SK-N-SH (cell line): ENCODE measurements at regions not wholly inside any gene's neighbourhood (a gene's known extent, or its start where the extent isn't known, plus 50 kb on each side); places are given as distances from the start of the nearest gene placed in this dataset.

Source experiments
- CTCF ChIA-PET: fragments of 300-600, 350-600 bp; formaldehyde crosslinking; extraction: SDS; loops from one replicate; lab custom pipeline; 2021; lab: Yijun Ruan, JAX
- POLR2A ChIA-PET: fragments of 350-600 bp; sonication (Branson Sonifier 250); formaldehyde crosslinking; extraction: SDS; loops from one replicate; lab custom pipeline; 2020; ENCODE audit warnings: antibody characterized with exemption, inconsistent platforms; lab: Yijun Ruan, JAX
- DNase-seq: peaks from one replicate; pipeline ENCODE4 v3.0.0; 2012
- H2AFZ ChIP-seq: fragments of 200-600 bp; sonication (generic); 2 replicates; pipeline ENCODE4 v1.8.1; 2016; ENCODE audit warnings: antibody characterized with exemption, mild to moderate bottlenecking, low read depth
- H3F3A ChIP-seq: fragments of 200-600 bp; sonication (generic); replicated peaks from 2 replicates; pipeline ENCODE3; 2016; ENCODE audit warnings: antibody characterized with exemption, mild to moderate bottlenecking; ENCODE audit not compliant: insufficient read depth
- H3K27ac ChIP-seq, 2 experiments: fragments of 200-500 bp in 1 of 2; fragments of 200-600 bp in 1 of 2; sonication (Bioruptor generic) in 1 of 2; sonication (generic), shearing (Covaris generic) in 1 of 2; 2 replicates each; pipeline versions ENCODE4 v1.5.1 to v1.6.1; 2014 to 2016; ENCODE audit warnings: low read depth in 2 of 2, inconsistent platforms in 1 of 2, low read length in 1 of 2, mild to moderate bottlenecking in 1 of 2, mixed read lengths in 1 of 2
- H3K27me3 ChIP-seq: fragments of 200-600 bp; sonication (generic), shearing (Covaris generic); 2 replicates; pipeline ENCODE4 v1.6.1; 2016; ENCODE audit warnings: mixed run types; ENCODE audit not compliant: insufficient read depth
- H3K36me3 ChIP-seq, 2 experiments: fragments of 200-500 bp in 1 of 2; fragments of 200-600 bp in 1 of 2; sonication (Bioruptor generic) in 1 of 2; sonication (generic) in 1 of 2; replicated peaks in 1 of 2; 2 replicates each; pipeline versions ENCODE3 to v1.5.1; 2014 to 2016; ENCODE audit warnings: low read length in 1 of 2, mild to moderate bottlenecking in 1 of 2; ENCODE audit not compliant: insufficient read depth in 2 of 2, control insufficient read depth in 1 of 2
- H3K4me1 ChIP-seq, 2 experiments: fragments of 200-500 bp in 1 of 2; fragments of 200-600 bp in 1 of 2; sonication (Bioruptor generic) in 1 of 2; sonication (generic), shearing (Covaris generic) in 1 of 2; 2 replicates each; pipeline versions ENCODE4 v1.5.1 to v1.6.1; 2014 to 2016; ENCODE audit warnings: low read depth in 1 of 2, low read length in 1 of 2, mixed run types in 1 of 2; ENCODE audit not compliant: insufficient read depth in 2 of 2, control insufficient read depth in 1 of 2
- H3K4me2 ChIP-seq: fragments of 200-600 bp; sonication (generic), shearing (Covaris generic); 2 replicates; pipeline ENCODE4 v1.6.1; 2017; ENCODE audit warnings: mixed run types
- H3K4me3 ChIP-seq, 2 experiments: fragments of 200-500 bp in 1 of 2; fragments of 200-600 bp in 1 of 2; sonication (Bioruptor generic) in 1 of 2; sonication (generic), shearing (Covaris generic) in 1 of 2; 2 replicates each; pipeline versions ENCODE4 v1.5.1 to v1.8.1; 2014 to 2016; ENCODE audit warnings: low read depth in 2 of 2, inconsistent platforms in 1 of 2, low read length in 1 of 2, mild to moderate bottlenecking in 1 of 2, mixed read lengths in 1 of 2, moderate library complexity in 1 of 2
- H3K79me2 ChIP-seq: fragments of 200-600 bp; sonication (generic); 2 replicates; pipeline ENCODE4 v1.8.1; 2017; ENCODE audit warnings: mild to moderate bottlenecking; ENCODE audit not compliant: insufficient read depth
- H3K9ac ChIP-seq: fragments of 200-600 bp; sonication (generic); 2 replicates; pipeline ENCODE4 v1.6.1; 2017; ENCODE audit warnings: mixed run types
- H3K9me2 ChIP-seq: fragments of 200-600 bp; sonication (generic); 2 replicates; pipeline ENCODE4 v1.6.1; 2017; ENCODE audit warnings: mixed run types
- H3K9me3 ChIP-seq: fragments of 200-600 bp; sonication (generic); 2 replicates; pipeline ENCODE4 v1.6.1; 2017; ENCODE audit warnings: mixed run types, mild to moderate bottlenecking, moderate library complexity
- H4K20me1 ChIP-seq: fragments of 200-600 bp; sonication (generic); 2 replicates; pipeline ENCODE4 v1.6.1; 2017; ENCODE audit warnings: mild to moderate bottlenecking, mixed run types; ENCODE audit not compliant: insufficient read depth
- CHD2 ChIP-seq: fragments of 150-350 bp; IDR thresholded peaks from 2 replicates; pipeline ENCODE4 v1.6.1; 2018; ENCODE audit warnings: low read length; ENCODE audit not compliant: partially characterized antibody
- ELF1 ChIP-seq: IDR thresholded peaks from 2 replicates; pipeline ENCODE4 v1.4.0; 2012
- EP300 ChIP-seq, 2 experiments: IDR thresholded peaks; 2 replicates each; pipeline versions ENCODE4 v1.4.0 to v1.6.1; 2012; ENCODE audit warnings: borderline replicate concordance in 1 of 2, low read depth in 1 of 2, low read length in 1 of 2
- FOSL2 ChIP-seq: IDR thresholded peaks from 2 replicates; pipeline ENCODE4 v1.4.0; 2012; ENCODE audit warnings: low read depth, mild to moderate bottlenecking, moderate library complexity, borderline replicate concordance
- FOXM1 ChIP-seq: IDR thresholded peaks from 2 replicates; pipeline ENCODE4 v1.4.0; 2012; ENCODE audit warnings: low read depth, mild to moderate bottlenecking
- GATA2 ChIP-seq: sonication (generic); formaldehyde crosslinking; IDR thresholded peaks from 2 replicates; pipeline ENCODE4 v1.5.0; 2020; ENCODE audit warnings: mild to moderate bottlenecking, missing genetic modification reagents
- JUND ChIP-seq: IDR thresholded peaks from 2 replicates; pipeline ENCODE4 v1.4.0; 2012
- NFIC ChIP-seq: IDR thresholded peaks from 2 replicates; pipeline ENCODE4 v1.4.0; 2012; ENCODE audit warnings: borderline replicate concordance
- NRF1 ChIP-seq: IDR thresholded peaks from 2 replicates; pipeline ENCODE4 v1.6.1; 2012; ENCODE audit warnings: low read depth, mild to moderate bottlenecking, low read length
- POLR2AphosphoS5 ChIP-seq: IDR thresholded peaks from 2 replicates; pipeline ENCODE4 v1.6.1; 2012; ENCODE audit warnings: low read depth, low read length
- RAD21 ChIP-seq: IDR thresholded peaks from 2 replicates; pipeline ENCODE4 v1.6.1; 2012; ENCODE audit warnings: mild to moderate bottlenecking, low read length
- RCOR1 ChIP-seq: fragments of 150-350 bp; IDR thresholded peaks from 2 replicates; pipeline ENCODE4 v1.6.1; 2017; ENCODE audit warnings: antibody characterized with exemption, low read length
- RFX5 ChIP-seq: IDR thresholded peaks from 2 replicates; pipeline ENCODE4 v1.6.1; 2012; ENCODE audit warnings: mild to moderate bottlenecking, improper control_type of control experiment, low read length
- SIN3A ChIP-seq: IDR thresholded peaks from 2 replicates; pipeline ENCODE4 v1.6.1; 2012; ENCODE audit warnings: low read depth, mild to moderate bottlenecking, low read length, moderate library complexity, borderline replicate concordance
- SMC3 ChIP-seq: IDR thresholded peaks from 2 replicates; pipeline ENCODE4 v1.6.1; 2012; ENCODE audit warnings: low read depth, low read length, improper control_type of control experiment
- TAF1 ChIP-seq: IDR thresholded peaks from 2 replicates; pipeline ENCODE4 v1.6.1; 2012; ENCODE audit warnings: low read depth, mild to moderate bottlenecking, low read length, moderate library complexity, borderline replicate concordance
- TCF12 ChIP-seq: IDR thresholded peaks from 2 replicates; pipeline ENCODE4 v1.4.0; 2012
- YY1 ChIP-seq: IDR thresholded peaks from 2 replicates; pipeline ENCODE4 v1.4.0; 2012; ENCODE audit warnings: low read depth, mild to moderate bottlenecking
- WGBS: methylation state at CpG from one replicate; pipeline ENCODE4 v1.1.6; 2017; ENCODE audit warnings: low lambda C conversion rate; 5-methylcytosine and 5-hydroxymethylcytosine counted together
- TF ChIP-seq, protein P1 (sequence below): fragments of 150-350 bp; IDR thresholded peaks from 2 replicates; pipeline ENCODE4 v1.6.1; 2017; ENCODE audit warnings: antibody characterized with exemption, low read length, low read depth, borderline replicate concordance
- TF ChIP-seq, protein P2 (sequence below): IDR thresholded peaks from 2 replicates; pipeline ENCODE4 v1.4.0; 2012; ENCODE audit warnings: low read depth, borderline replicate concordance
- TF ChIP-seq, protein P3 (sequence below): IDR thresholded peaks from 2 replicates; pipeline ENCODE4 v1.6.1; 2012; ENCODE audit warnings: mild to moderate bottlenecking, low read depth, low read length, moderate library complexity
- TF ChIP-seq, protein P4 (sequence below): fragments of 200-600 bp; sonication (generic); IDR thresholded peaks from 2 replicates; pipeline ENCODE4 v1.6.1; 2017; ENCODE audit warnings: antibody characterized with exemption, mild to moderate bottlenecking, moderate library complexity

DNA sequence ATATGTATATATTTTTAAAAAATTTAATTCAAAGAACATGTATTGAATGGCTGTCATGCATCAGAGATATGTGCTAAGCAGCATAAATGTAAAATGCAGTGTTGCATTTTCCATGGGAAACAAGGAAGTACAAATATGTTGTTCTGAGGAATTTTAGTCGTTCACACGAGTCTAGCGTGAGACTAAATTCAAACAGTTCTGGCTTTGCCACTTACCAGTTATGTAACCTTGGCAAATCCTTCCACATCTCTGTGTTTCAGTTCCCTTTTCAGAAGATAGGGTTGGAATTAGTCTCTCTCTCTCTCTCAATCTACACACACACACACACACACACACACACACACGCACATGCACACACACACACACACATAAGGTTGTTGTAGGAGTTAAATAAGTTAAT lies 305.4 kb downstream of the UTRN start:
- POLR2A ChIA-PET = no interaction called here
- no peaks in the 10 kb centered on the region for H3K9me3 ChIP-seq
- H3F3A ChIP-seq = no peaks in the 10 kb centered on the region
- no peaks in the 10 kb centered on the region; a peak in 1 of 4 replicates for H3K4me1 ChIP-seq
- CTCF ChIA-PET = no interaction called here
- H3K27me3 ChIP-seq = no peaks in the 10 kb centered on the region
- no peak overlapping the region for H3K9ac ChIP-seq
- H3K4me3 ChIP-seq = no peak overlapping the region
- no peaks in the 10 kb centered on the region for H3K79me2 ChIP-seq
- TF ChIP-seq NFIC = no peak
- TF ChIP-seq, protein P1, sequence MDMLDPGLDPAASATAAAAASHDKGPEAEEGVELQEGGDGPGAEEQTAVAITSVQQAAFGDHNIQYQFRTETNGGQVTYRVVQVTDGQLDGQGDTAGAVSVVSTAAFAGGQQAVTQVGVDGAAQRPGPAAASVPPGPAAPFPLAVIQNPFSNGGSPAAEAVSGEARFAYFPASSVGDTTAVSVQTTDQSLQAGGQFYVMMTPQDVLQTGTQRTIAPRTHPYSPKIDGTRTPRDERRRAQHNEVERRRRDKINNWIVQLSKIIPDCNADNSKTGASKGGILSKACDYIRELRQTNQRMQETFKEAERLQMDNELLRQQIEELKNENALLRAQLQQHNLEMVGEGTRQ = no peak
- TF ChIP-seq SMC3 = no peak
- no peak for TF ChIP-seq POLR2AphosphoS5
- no peak for TF ChIP-seq RAD21
- TF ChIP-seq, all 33 proteins: peak for 0
- Histone ChIP-seq H3K36me3 (peaks cover 0 to 4% of the 10 kb centered on the region in 2 experiments), H4K20me1 (no peaks in the 10 kb centered on the region), H3K27ac (no peak overlapping the region), H3K4me2 (no peak overlapping the region), H2AFZ (no peak overlapping the region), H3K9me2 (no peaks in the 10 kb centered on the region)
- WGBS = 83% methylated on average over 4 of the region's 4 CpGs
- DNase-seq = no peak

DNA sequence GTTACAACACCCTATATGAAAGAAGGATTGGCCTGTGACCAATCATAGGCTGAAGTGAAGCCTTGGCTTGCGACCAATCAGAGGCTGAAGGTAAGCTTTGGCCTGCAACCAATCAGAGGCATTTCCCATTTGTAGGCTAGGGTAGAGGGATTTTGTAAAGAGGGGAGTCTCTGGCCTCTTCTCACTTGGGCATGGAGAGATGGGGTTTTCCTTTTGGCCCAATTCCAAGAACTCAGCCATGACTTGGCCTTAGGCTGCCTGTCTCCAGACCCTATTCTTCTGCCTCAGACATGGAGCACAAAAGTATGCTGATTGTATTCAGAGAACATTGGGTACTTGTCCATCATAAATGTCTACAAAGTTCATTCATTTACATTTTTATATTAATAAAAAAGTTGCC lies 308.3 kb downstream of the UTRN start:
- H3K36me3 ChIP-seq = peaks cover 0 to under 1% of the 10 kb centered on the region in 2 experiments
- H3K27ac ChIP-seq = no peak overlapping the region
- no peak for DNase-seq
- H2AFZ ChIP-seq = no peak overlapping the region
- H4K20me1 ChIP-seq = no peaks in the 10 kb centered on the region
- H3K9ac ChIP-seq = no peak overlapping the region
- no peaks in the 10 kb centered on the region for H3K9me3 ChIP-seq
- H3K4me2 ChIP-seq = no peak overlapping the region
- H3K9me2 ChIP-seq = no peaks in the 10 kb centered on the region
- no peak for TF ChIP-seq ELF1
- no peak for TF ChIP-seq RFX5
- TF ChIP-seq TAF1 = no peak
- no peak for TF ChIP-seq SIN3A
- TF ChIP-seq RCOR1 = no peak
- TF ChIP-seq RAD21 = no peak
- TF ChIP-seq EP300 (IDR thresholded peaks at IDR 0.05; ENCODE audit: borderline replicate concordance in 1 of 2, low read depth in 1 of 2, low read length in 1 of 2) = no peak
- TF ChIP-seq NRF1 = no peak
- no peak for TF ChIP-seq TCF12
- no peak for TF ChIP-seq CHD2
- TF ChIP-seq, protein P2, sequence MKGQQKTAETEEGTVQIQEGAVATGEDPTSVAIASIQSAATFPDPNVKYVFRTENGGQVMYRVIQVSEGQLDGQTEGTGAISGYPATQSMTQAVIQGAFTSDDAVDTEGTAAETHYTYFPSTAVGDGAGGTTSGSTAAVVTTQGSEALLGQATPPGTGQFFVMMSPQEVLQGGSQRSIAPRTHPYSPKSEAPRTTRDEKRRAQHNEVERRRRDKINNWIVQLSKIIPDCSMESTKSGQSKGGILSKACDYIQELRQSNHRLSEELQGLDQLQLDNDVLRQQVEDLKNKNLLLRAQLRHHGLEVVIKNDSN = no peak
- TF ChIP-seq, protein P3, sequence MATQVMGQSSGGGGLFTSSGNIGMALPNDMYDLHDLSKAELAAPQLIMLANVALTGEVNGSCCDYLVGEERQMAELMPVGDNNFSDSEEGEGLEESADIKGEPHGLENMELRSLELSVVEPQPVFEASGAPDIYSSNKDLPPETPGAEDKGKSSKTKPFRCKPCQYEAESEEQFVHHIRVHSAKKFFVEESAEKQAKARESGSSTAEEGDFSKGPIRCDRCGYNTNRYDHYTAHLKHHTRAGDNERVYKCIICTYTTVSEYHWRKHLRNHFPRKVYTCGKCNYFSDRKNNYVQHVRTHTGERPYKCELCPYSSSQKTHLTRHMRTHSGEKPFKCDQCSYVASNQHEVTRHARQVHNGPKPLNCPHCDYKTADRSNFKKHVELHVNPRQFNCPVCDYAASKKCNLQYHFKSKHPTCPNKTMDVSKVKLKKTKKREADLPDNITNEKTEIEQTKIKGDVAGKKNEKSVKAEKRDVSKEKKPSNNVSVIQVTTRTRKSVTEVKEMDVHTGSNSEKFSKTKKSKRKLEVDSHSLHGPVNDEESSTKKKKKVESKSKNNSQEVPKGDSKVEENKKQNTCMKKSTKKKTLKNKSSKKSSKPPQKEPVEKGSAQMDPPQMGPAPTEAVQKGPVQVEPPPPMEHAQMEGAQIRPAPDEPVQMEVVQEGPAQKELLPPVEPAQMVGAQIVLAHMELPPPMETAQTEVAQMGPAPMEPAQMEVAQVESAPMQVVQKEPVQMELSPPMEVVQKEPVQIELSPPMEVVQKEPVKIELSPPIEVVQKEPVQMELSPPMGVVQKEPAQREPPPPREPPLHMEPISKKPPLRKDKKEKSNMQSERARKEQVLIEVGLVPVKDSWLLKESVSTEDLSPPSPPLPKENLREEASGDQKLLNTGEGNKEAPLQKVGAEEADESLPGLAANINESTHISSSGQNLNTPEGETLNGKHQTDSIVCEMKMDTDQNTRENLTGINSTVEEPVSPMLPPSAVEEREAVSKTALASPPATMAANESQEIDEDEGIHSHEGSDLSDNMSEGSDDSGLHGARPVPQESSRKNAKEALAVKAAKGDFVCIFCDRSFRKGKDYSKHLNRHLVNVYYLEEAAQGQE = no peak
- TF ChIP-seq SMC3 = no peak
- no peak for TF ChIP-seq FOSL2
- TF ChIP-seq FOXM1 = no peak
- TF ChIP-seq, protein P4, sequence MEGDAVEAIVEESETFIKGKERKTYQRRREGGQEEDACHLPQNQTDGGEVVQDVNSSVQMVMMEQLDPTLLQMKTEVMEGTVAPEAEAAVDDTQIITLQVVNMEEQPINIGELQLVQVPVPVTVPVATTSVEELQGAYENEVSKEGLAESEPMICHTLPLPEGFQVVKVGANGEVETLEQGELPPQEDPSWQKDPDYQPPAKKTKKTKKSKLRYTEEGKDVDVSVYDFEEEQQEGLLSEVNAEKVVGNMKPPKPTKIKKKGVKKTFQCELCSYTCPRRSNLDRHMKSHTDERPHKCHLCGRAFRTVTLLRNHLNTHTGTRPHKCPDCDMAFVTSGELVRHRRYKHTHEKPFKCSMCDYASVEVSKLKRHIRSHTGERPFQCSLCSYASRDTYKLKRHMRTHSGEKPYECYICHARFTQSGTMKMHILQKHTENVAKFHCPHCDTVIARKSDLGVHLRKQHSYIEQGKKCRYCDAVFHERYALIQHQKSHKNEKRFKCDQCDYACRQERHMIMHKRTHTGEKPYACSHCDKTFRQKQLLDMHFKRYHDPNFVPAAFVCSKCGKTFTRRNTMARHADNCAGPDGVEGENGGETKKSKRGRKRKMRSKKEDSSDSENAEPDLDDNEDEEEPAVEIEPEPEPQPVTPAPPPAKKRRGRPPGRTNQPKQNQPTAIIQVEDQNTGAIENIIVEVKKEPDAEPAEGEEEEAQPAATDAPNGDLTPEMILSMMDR = no peak
- no peak for TF ChIP-seq YY1
- TF ChIP-seq JUND = no peak
- no peak for TF ChIP-seq GATA2 (CRISPR knock-in tag)
- ChIA-PET POLR2A (no interaction called here), CTCF (interaction anchor here (1.2 to 1.4 kb wide), 2 partner anchors 8 to 1040 kb away, joined by 3 to 6 read pairs; no protein-coding TSS in a partner anchor)
- 100% methylated on average over 1 of the region's 1 CpG for WGBS
- H3K4me1 ChIP-seq = no peaks in the 10 kb centered on the region; a peak in 1 of 4 replicates
- H3F3A ChIP-seq = no peaks in the 10 kb centered on the region
- no peaks in the 10 kb centered on the region for H3K27me3 ChIP-seq
- H3K4me3 ChIP-seq = no peak overlapping the region
- no peaks in the 10 kb centered on the region for H3K79me2 ChIP-seq
